GM12878 (cell line): ENCODE measurements at regions not wholly inside any gene's neighbourhood (a gene's known extent, or its start where the extent isn't known, plus 50 kb on each side); places are given as distances from the start of the nearest gene placed in this dataset.

ENCODE experiments used
- CTCF ChIP-seq, 3 experiments: IDR thresholded peaks in 2 of 3; conservative IDR thresholded peaks in 1 of 3; 2 replicates each; pipeline ENCODE4 v1.5.1; 2011; ENCODE audit warnings: low read depth in 3 of 3, low read length in 3 of 3, mild to moderate bottlenecking in 3 of 3, control low read depth in 2 of 3, moderate library complexity in 2 of 3, inconsistent platforms in 1 of 3, mixed read lengths in 1 of 3; ENCODE audit not compliant: control insufficient read depth in 2 of 3, insufficient read depth in 1 of 3; ENCODE audit errors: extremely low read depth in 1 of 3
- NR2C2 ChIP-seq: IDR thresholded peaks from 2 replicates; pipeline ENCODE4 v1.6.1; 2011; ENCODE audit warnings: borderline replicate concordance, low read depth; ENCODE audit not compliant: control insufficient read depth, insufficient read length
- POLR2AphosphoS5 ChIP-seq: IDR thresholded peaks from 2 replicates; pipeline ENCODE4 v1.6.1; 2011; ENCODE audit warnings: mild to moderate bottlenecking, low read length, inconsistent platforms
- RELA ChIP-seq: fragments of 450-650 bp; IDR thresholded peaks from 2 replicates; pipeline ENCODE4 v1.8.0; 2014; ENCODE audit warnings: borderline replicate concordance; ENCODE audit not compliant: partially characterized antibody

- TF ChIP-seq POLR2AphosphoS5: no peak
- TF ChIP-seq RELA: no peak
- no peak for TF ChIP-seq CTCF (IDR thresholded peaks at IDR 0.05 in 2 of 3, conservative IDR thresholded peaks at IDR 0.05 in 1 of 3; ENCODE audit: control insufficient read depth in 2 of 3, extremely low read depth in 1 of 3, insufficient read depth in 1 of 3, low read depth in 3 of 3, low read length in 3 of 3)
- TF ChIP-seq NR2C2: no peak
These were observed 500.7 kb upstream of the ATP11B start for GRCh38 chr3:182292591-182292990.
